Activated T-helper 17 cell treated with anti-CD3 and anti-CD28 coated beads, Interleukin-2, amount 50 U/mL, for 72 hours (primary cell): ENCODE measurements at regions not wholly inside any gene's neighbourhood (a gene's known extent, or its start where the extent isn't known, plus 50 kb on each side); places are given as distances from the start of the nearest gene placed in this dataset.
A peak's percentile ranks its signal among the peaks of the same experiment; 100 is the strongest.
"Not testable (repeated sequence)": the region's sequence is repeated elsewhere in the genome, so short reads cannot be mapped to it uniquely, and the experiment has no call there.

Source experiments
- ATAC-seq: fragments of 150-1000 bp; cut with Tn5 transposase; replicated peaks from 2 replicates; pipeline ENCODE4 v1.10.0; 2021; ENCODE audit warnings: mild to moderate bottlenecking, moderate library complexity
- H3K27ac Mint-ChIP-seq: one replicate; pipeline ENCODE4 v1.8.0; 2022; ENCODE audit warnings: mixed read lengths
- H3K27me3 Mint-ChIP-seq: one replicate; pipeline ENCODE4 v1.8.0; 2022; ENCODE audit warnings: mixed read lengths
- H3K36me3 Mint-ChIP-seq: one replicate; pipeline ENCODE4 v1.8.0; 2022; ENCODE audit warnings: low read depth, mild to moderate bottlenecking, mixed read lengths
- H3K4me1 Mint-ChIP-seq: one replicate; pipeline ENCODE4 v1.8.0; 2022; ENCODE audit warnings: mixed read lengths
- H3K4me3 Mint-ChIP-seq: one replicate; pipeline ENCODE4 v1.8.0; 2022; ENCODE audit warnings: mild to moderate bottlenecking, mixed read lengths
- H3K9me3 Mint-ChIP-seq: one replicate; pipeline ENCODE4 v1.8.0; 2022; ENCODE audit warnings: mixed read lengths

DNA sequence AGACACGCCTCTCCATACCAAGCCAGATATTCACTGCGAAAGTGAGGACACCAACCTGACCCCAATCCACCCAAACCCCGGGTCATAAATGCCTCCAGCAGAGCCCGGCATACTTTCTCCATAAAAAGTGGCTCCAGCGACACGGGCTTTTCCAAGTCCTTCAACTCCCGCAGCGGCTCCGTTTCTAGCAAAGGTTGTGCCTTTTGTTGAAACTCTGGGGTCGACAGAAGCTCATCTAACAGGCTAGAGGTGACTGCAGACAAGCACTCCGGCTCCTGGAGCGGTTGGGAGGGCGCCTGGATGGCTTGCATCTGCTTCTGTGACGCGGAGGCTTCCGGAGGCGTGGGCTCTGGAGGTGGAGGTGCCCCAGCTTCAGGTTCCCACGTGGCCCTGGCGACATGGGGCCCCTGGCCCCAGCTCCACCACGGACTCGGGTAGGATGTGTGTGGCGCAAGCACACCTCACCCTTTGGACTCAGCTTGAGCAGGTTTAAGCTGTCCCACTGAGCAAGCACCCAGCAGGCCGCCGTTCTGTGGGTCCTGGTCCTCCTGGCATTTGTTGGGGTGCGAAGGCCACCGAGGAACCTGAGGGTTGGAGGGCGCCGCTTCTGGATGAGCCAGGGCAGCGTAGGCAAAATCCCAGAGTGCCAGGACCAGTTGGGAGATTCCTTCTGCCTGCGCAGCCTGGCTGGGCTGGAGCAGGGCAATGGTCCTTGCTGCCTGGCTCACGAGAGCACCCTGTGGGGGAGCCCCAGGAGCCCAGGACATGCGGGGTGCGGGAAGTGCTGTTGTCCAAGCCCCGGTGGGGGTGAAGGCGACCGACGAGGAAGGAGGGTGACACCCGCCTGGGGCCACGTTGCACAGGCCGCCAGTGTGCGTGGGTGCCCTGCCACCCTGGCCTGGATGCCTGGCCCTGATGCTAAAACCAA is 186.3 kb downstream of the ALG10 start:
- no peak overlapping the region for H3K4me3 Mint-ChIP-seq
- ATAC-seq: no peak
- H3K27me3 Mint-ChIP-seq: no peaks in the 10 kb centered on the region
- no peaks in the 10 kb centered on the region for H3K36me3 Mint-ChIP-seq
- no peak overlapping the region for H3K27ac Mint-ChIP-seq
- no peaks in the 10 kb centered on the region for H3K9me3 Mint-ChIP-seq
- no peaks in the 10 kb centered on the region for H3K4me1 Mint-ChIP-seq

- no peaks in the 10 kb centered on the region for H3K36me3 Mint-ChIP-seq
- H3K4me3 Mint-ChIP-seq: no peak overlapping the region
- H3K27me3 Mint-ChIP-seq: no peaks in the 10 kb centered on the region
- no peak overlapping the region for H3K27ac Mint-ChIP-seq
- ATAC-seq: no peak
- H3K9me3 Mint-ChIP-seq: no peaks in the 10 kb centered on the region
- H3K4me1 Mint-ChIP-seq: no peaks in the 10 kb centered on the region
Measured at GRCh38 chr12:34209259-34209835, 187.1 kb downstream of the ALG10 start.

- ATAC-seq: no peak
- no peaks in the 10 kb centered on the region for H3K4me1 Mint-ChIP-seq
Measured at GRCh38 chr12:34210183-34210582, 187.9 kb downstream of the ALG10 start.

DNA sequence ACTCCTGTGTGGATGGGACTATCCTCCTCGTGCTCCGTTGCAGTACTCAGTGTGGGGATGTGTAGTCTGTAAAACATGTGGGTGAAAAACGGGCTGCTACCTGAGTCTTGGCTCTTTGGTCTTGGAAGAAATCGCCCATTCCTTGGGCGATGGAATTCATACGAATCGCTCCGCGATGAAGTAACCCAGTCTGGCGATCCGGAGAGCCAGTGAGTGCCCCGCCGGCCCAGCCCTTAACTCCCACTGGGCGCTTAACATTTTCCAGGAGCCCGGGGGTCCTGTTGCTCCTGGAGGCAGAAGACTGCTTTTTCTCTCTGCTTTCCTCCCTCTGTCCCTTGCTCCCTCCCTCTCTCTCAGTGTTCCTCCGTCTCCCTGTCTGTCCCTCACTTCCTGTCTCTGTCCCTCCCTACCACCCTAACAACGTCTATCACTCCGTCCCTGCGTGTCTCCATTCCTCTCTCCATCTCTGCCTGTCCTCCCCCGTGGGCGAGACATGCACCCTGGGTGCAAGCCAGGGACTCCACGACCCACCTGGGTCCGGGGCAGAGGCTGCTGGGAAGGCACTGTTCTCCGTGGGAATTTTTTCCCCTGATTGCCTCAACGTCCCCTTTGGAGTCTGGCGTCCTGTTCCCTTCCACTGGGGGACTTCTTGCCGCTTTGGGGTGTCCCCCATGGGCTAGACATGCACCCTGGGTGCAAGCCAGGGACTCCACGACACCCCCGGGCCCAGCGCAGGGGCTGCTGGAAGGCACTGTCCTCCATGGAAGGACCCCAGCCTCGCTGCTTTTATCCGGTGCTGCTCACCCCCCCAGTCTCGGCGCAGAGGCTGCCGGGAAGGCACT is 188.6 kb downstream of the ALG10 start:
- no peaks in the 10 kb centered on the region for H3K36me3 Mint-ChIP-seq
- no peaks in the 10 kb centered on the region for H3K4me1 Mint-ChIP-seq
- no peaks in the 10 kb centered on the region for H3K9me3 Mint-ChIP-seq
- no peak overlapping the region for H3K27ac Mint-ChIP-seq
- no peak for ATAC-seq
- H3K27me3 Mint-ChIP-seq: no peaks in the 10 kb centered on the region
- H3K4me3 Mint-ChIP-seq: no peak overlapping the region

More at GRCh38 chr12:34210183-34210582, 187.9 kb downstream of the ALG10 start:
- Mint-ChIP-seq H3K36me3 (no peaks in the 10 kb centered on the region), H3K9me3 (no peaks in the 10 kb centered on the region), H3K27ac (no peak overlapping the region), H3K27me3 (no peaks in the 10 kb centered on the region), H3K4me3 (no peak overlapping the region)

DNA sequence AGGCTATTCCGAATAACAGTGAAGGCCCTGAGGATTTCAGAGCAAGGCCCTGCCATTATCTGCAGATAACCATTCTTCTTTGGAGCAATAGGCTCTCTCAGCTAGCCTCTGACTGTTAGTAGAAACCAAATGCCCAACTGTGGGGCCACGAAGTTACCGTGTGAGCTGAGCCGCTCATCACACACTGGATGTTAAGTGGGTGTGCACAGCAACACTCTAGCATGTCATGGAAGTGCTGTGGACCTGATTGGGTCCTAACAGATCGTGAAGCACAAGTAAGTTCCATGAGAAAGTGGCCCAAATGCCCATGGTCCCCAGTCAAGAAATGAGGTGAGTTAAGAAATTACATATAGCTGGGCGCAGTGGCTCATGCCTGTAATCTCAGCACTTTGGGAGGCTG is 190.4 kb downstream of the ALG10 start:
- H3K4me3 Mint-ChIP-seq: no peak overlapping the region
- H3K4me1 Mint-ChIP-seq: no peaks in the 10 kb centered on the region
- H3K27ac Mint-ChIP-seq: no peak overlapping the region
- no peak for ATAC-seq
- no peaks in the 10 kb centered on the region for H3K27me3 Mint-ChIP-seq
- H3K9me3 Mint-ChIP-seq: no peaks in the 10 kb centered on the region
- H3K36me3 Mint-ChIP-seq: no peaks in the 10 kb centered on the region

GRCh38 chr12:34214011-34214410 is 191.7 kb downstream of the ALG10 start:
- Mint-ChIP-seq H3K9me3 (no peaks in the 10 kb centered on the region), H3K27me3 (peaks cover 4% of the 10 kb centered on the region), H3K4me3 (no peak overlapping the region), H3K27ac (no peak overlapping the region), H3K4me1 (peaks cover 5% of the 10 kb centered on the region), H3K36me3 (no peaks in the 10 kb centered on the region)
- no peak for ATAC-seq

DNA sequence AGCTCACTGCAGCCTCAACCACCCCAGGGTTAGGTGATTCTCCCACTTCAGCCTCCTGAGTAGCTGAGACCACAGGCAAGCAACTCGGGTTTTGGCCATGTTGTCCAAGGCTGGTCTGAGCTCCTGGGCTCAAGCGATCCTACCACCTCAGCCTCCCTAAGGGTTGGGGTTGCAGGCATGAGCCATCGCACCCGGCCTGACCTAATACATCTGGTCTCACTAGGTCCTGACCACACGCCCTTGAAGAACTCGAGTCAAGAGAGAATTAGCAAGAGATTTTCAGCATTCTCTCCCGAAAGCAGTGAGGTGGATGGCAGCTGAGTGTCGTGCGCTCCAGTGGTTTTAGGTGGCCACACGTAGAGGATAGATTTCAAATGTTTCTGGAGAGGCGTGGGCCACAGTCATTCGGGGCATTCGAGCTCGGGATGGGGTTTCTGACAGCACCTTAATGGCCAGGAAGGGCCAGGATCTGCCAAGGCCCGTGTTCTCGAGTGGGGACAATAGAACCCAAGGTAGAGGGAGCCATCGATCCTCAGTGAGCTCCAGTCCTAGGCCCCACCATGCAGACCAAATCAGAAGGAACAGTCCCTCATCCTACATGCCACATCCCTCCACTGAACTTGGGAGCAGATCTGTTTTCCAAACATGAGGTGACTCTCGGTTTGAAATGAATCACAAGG is 193.1 kb downstream of the ALG10 start:
- Mint-ChIP-seq H3K36me3 (no peaks in the 10 kb centered on the region), H3K4me3 (no peak overlapping the region), H3K27me3 (peaks cover 4% of the 10 kb centered on the region), H3K27ac (no peak overlapping the region), H3K9me3 (no peaks in the 10 kb centered on the region), H3K4me1 (peaks cover 5% of the 10 kb centered on the region)
- ATAC-seq: no peak

- Mint-ChIP-seq H3K27me3 (peaks cover 4% of the 10 kb centered on the region), H3K4me3 (no peak overlapping the region), H3K4me1 (peaks cover 5% of the 10 kb centered on the region), H3K9me3 (no peaks in the 10 kb centered on the region), H3K27ac (no peak overlapping the region), H3K36me3 (no peaks in the 10 kb centered on the region)
- no peak for ATAC-seq
Measured at GRCh38 chr12:34215893-34216285, 193.6 kb downstream of the ALG10 start.

- Mint-ChIP-seq H3K27me3 (peaks cover 4% of the 10 kb centered on the region), H3K9me3 (no peaks in the 10 kb centered on the region), H3K4me1 (peaks cover 5% of the 10 kb centered on the region), H3K4me3 (no peak overlapping the region), H3K27ac (no peak overlapping the region), H3K36me3 (no peaks in the 10 kb centered on the region)
- ATAC-seq: no peak
Measured at GRCh38 chr12:34217660-34218059, 195.4 kb downstream of the ALG10 start.

DNA sequence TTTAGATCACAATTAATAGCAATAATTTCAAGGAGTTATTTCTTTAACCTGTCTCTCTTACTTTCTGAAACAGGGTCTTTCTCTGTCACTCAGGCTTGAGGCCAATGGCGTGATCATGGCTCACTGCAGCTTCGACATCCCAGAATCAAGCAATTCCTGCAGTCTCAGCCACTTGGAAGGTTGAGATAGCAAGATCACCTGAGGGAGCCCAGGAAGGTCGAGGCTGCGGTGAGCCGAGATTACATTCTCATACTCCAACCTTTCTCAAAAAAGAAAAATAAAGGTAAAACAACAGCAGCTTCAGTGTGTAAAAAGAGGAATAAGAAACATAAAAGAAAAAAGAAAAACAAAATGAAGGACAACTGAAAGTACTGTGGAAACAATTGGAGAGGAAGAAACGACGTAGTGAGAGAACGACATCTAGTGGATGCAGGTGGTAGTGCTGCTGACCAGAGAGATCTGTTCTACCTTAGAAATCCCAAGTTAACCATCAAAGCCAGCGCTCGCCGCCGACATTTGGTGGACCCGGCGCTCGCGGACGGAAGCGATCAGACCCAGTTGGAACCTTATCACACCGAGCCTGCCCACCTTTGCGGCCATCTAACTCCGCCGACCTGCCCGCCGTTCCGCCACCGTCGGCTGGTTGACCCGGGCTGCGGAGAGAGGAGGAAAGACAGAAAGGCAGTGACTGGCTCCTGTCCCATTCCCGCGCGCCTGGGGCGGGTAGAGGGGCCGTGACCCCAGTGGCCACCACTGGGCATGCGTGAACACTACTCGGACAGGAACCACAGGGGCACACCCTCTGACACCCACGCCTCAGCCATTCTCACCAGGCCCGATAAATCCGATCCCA is 196.1 kb downstream of the ALG10 start:
- H3K36me3 Mint-ChIP-seq: no peaks in the 10 kb centered on the region
- H3K4me1 Mint-ChIP-seq: peaks cover 5% of the 10 kb centered on the region
- ATAC-seq: peak; percentile 73
- peak overlapping the region; percentile 72 for H3K27ac Mint-ChIP-seq
- H3K9me3 Mint-ChIP-seq: no peaks in the 10 kb centered on the region
- peak overlapping the region; percentile 84 for H3K4me3 Mint-ChIP-seq
- H3K27me3 Mint-ChIP-seq: peaks cover 4% of the 10 kb centered on the region

GRCh38 chr12:34219046-34219770 is 196.9 kb downstream of the ALG10 start:
- Mint-ChIP-seq H3K27me3 (peaks cover 4% of the 10 kb centered on the region), H3K9me3 (no peaks in the 10 kb centered on the region), H3K4me1 (peaks cover 5% of the 10 kb centered on the region), H3K27ac (peak overlapping the region; percentile 72), H3K4me3 (peak overlapping the region; percentile 84), H3K36me3 (no peaks in the 10 kb centered on the region)
- ATAC-seq: peak; percentile 24

- not testable (repeated sequence) for H3K27ac Mint-ChIP-seq, H3K27me3 Mint-ChIP-seq, H3K4me1 Mint-ChIP-seq, H3K9me3 Mint-ChIP-seq, H3K36me3 Mint-ChIP-seq, H3K4me3 Mint-ChIP-seq, ATAC-seq
Measured at GRCh38 chr12:34220079-34220478, 197.8 kb downstream of the ALG10 start.

- Mint-ChIP-seq H3K27ac (no peak overlapping the region), H3K36me3 (no peaks in the 10 kb centered on the region), H3K9me3 (peaks cover 12% of the 10 kb centered on the region), H3K27me3 (peaks cover 7% of the 10 kb centered on the region), H3K4me3 (no peak overlapping the region), H3K4me1 (peaks cover under 1% of the 10 kb centered on the region)
- no peak for ATAC-seq
Measured at GRCh38 chr12:34223640-34224039, 201.3 kb downstream of the ALG10 start.
